ENCODE measurements at regions not wholly inside any gene's neighbourhood (a gene's known extent, or its start where the extent isn't known, plus 50 kb on each side); places are given as distances from the start of the nearest gene placed in this dataset.

GRCh38 chr4:162909952-162910351 is 256.7 kb downstream of the NAF1 start:
- no peak for TF ChIP-seq CTCF (IDR thresholded peaks at IDR 0.05; ENCODE audit: insufficient read depth, low read length, poor library complexity, severe bottlenecking)
- TF ChIP-seq EZH2phosphoT487 (conservative IDR thresholded peaks at IDR 0.05; ENCODE audit: low read length): no peak

All from SU-DHL-6 (cell line).